ENCODE measurements at regions not wholly inside any gene's neighbourhood (a gene's known extent, or its start where the extent isn't known, plus 50 kb on each side); places are given as distances from the start of the nearest gene placed in this dataset.

DNA sequence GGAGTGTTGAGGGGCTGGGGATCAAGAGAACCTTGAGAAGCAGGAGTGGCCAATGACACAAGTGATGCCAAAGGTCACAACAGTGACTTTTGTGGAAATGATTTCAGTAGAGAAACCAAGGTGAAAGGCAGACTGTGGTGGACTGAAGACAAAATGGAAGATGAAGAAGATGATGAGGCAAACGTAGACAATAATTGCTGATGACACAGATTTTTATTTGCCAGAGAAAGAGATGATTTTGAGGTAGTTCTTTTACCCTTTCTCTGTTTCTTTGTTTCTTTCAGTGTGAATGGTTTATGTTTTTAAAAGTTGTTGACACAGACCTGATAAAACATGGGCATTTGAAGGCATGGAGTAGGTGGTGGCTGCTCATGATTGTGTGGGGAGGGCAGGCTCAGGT lies 121.0 kb upstream of the ARGLU1 start:
- DNase-seq = no peak

DNA sequence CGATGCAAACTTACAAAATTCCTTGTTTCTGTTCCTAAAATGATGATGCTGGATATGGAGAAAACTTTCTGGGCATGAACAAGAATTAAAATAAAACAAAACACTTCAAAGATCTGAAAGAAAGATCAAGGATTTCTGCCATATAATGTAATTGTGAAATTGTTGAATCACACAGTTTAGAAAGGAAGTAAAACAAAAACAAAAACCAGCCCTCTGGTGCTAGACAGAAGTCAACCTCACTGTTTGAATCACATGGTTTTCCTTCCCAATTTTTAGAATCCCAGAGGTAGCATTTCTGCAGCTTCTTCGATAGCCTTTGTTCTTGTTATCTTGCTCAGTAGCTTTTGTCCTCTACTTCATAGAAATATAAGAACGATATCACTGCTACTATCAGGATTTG lies 118.2 kb upstream of the ARGLU1 start:
- DNase-seq = no peak

DNA sequence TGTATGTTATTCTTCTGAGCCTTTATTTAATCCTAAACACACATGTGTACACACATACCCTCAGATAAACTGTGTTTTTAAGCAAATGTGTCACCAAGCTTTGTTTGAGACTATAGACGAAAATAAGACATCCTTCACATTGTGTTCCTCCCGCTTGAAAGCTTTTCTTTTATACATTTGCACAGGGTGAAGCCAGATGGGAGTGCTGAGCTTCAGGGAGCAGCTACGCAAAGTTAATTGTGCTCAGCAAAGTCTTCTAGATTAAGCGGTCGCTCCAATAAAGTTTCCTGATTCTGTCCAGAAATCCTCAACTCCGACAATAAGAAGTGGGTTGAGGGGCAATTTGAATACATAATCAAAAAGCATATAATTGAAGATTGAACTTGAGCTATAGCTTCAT lies 117.2 kb upstream of the ARGLU1 start:
- DNase-seq = no peak

DNA sequence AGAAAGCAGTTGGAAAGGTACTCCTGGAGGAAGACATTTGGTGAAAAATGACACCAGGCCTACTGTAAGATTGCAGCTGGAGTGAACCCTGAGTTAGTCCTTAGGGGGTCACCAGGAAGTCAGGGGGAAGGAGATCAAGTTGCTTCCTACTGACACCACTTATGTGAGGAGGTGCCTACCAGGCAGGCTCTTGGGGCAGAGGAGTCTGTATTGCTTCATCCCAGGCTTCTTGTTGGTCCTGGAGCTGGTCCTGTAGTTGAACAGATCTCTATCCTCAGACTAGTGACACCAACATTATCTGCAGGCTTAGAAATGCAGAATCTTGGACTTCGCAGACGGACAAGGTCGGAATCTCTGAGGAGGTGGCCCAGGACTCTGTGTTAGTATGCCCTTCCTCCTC lies 116.0 kb upstream of the ARGLU1 start:
- DNase-seq = no peak

DNA sequence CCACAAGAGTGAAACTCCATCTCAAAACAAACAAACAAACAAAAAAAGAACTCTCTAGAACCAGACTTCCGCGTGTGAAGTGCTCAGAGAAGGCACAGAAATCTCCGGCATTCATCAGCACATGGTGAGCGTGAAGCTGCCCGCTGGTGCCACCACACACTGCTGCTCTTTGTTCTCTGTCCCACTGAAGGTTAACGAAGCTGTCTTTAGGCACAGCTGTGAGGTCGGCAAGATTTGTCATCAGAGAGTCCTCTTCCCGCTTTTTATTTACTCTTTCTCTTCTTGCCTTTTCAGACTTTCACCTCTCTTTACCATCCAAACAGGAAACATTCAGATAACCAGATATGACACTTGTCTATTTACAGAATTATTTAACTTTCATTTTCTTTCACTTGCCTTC lies 115.2 kb upstream of the ARGLU1 start:
- no peak for DNase-seq

DNA sequence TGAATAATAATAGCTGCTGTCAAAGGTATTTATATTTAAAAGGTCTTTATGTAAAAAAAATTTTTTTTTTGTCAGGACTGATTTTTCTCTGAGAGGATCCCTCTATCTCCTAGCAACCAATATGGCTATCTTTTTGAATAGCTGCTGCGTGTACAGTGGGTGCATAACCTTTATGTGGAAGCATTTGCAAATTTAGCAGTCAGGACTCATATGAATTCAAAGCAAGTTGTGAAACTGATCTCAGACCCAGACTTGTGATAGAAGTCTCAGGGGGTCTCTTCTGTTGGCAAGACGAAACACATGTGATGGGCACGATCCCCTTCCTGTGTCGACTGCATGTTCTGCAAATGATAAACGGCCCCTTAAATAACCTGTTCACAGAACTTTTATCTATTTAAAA lies 114.1 kb upstream of the ARGLU1 start:
- no peak for DNase-seq

DNA sequence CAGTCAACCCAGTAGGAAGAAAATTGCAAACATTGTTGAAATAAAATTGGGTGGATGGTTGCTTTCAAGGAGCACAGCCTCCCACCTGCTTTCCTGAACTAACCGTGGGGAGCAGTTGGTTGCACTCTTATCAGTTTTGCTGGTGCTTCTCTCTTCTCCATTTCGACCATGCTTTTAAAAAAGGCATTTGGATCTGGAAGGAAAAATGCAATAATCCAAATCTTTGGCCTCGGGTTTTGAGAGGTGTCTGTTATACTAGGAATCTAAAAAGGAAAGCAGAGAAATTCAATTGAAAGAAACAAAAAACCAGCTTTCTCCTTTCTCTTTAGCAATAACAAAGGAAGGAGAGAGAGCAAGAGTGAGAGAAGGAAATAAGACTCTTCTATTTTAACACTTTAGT lies 113.6 kb upstream of the ARGLU1 start:
- DNase-seq = no peak

DNA sequence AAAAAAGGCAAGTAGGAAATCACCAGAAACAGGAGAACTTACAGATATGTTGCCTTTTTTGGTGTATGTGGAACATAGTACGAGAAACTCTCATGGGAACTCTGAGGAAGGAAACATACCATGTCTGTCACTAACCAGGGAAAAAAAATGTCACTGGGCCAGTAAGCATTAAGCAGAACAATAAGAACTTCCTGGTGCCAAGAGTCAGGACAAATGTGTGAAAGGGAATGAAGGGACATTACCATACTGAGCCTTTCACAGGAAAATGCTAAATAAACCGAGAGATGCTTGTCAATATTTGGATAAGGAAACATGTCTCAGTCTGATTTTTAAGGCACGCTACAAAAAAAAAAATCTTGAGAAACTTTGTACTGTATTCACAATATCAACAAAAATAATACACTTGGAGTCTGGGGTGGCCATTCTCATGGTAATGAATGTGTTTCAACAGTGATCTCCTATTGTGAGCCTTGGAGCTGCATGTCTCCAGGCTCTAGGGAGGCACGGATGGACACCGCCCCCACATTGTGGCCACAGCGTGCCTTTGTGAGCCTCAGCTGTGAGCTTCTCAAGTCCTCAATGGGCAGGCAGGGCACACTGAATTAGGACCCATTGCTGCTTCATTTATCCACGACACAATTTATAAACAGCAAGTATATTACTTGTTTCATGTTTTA lies 113.0 kb upstream of the ARGLU1 start:
- DNase-seq = no peak

DNA sequence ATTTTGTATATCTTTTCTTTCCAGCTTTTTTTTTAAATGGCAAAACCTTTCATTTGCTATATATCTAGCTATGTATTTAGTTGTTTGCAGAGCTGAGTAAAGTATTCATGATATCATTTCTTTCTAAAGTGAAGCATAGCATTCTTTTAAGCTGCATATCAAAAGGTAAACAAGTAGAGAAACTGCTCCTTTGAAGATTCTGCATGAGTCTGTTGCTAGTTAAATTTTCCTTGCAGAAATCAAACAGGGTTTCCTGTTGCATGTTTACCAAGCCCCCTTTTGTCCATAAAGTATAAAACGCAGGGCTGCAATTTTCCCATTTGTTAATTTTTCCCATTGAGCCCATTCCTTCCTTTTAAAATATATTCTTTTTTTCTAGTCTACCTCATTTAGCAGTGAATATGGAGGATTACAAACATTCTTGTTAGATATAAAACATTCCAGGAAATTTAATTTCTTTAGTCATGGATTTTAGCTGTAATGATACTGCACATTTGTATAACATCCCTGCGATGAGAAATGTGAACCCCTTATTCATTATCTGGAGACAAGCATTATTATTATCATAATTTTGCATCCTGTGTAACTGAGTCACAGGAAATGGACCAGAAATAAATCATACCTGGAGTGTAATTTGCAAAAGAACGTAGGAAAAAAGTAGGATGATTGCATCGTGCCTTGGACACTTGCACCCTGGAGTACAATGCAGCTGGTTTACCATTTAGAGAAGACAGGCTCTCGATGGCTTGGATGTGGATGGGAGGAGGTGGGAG lies 110.9 kb upstream of the ARGLU1 start:
- DNase-seq = no peak

DNA sequence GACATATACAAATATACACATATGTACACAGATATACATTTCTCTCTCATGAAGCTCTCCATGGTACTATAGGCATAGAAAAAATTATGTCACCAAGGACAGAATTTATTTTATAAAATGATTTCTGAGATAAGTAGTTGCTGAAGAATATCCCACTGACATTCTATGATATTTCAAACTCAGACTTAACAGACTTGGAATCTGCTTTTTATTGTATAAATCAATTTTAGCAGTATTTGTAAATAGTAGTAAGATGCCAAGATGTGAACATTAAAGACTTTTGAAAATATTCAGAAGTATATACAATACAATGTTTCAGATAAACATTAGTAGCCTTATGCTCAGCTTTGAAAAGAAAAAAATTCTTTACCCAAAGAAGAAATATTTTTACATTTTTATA lies 107.4 kb upstream of the ARGLU1 start:
- DNase-seq = no peak

DNA sequence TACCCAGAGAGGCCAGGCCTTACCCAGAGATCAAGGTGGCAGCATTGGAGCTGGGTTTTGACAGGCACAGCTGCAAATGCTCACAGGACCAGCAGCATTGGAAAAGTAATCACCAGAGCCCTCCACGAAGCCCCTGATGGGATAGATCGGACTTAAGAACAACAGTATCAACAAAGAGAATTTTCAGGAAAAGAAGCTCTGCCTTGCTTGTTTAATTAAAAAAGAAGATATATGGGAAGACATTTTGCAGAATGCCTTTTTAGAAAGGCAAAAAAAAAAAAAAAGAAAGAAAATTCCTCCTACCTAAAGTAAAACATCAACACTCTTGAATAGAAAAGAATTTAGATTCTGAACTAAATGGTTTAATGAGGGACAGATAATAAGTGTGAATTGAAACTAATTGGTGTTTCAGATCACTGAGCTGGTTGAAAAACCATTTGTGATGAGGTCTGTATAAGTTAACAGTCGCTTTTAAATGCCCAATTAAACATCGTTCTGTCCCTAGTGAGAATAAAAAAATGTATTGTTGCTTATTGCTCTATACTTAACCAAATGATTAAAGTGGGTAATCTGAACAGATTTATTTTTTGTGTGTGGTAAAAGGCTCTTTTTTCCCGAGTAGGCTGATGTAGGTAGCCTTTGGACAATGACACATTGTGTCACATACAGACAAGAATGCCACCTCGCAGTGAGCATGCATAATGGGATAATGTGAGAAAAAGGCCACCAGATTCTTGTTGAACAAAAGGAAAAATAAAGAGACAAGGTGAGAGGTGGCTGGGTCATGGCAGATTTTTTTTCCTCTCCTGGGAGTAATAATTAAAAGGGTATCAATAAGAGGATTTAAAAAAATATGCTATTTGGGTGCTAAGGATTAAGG lies 93.0 kb upstream of the ARGLU1 start:
- no peak for DNase-seq

DNA sequence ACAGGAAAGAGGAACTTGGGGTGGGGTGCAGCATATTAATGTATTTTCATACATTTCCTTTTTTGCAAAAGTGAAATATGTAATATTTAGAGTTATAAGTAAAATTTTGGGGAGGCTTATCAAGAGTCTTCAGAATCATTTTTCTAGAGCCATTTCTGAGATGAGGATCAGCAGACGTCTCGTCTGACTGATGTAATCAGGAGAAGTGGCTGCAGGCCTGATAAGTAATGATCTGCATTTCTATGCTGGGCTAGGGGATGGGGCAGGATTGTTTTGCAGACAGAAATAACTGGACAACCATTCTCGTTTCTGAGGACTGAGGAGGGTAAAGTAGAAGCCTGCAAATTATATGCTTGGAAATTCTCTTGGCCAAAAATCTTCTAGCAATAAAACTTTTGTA lies 89.2 kb upstream of the ARGLU1 start:
- no peak for DNase-seq

DNA sequence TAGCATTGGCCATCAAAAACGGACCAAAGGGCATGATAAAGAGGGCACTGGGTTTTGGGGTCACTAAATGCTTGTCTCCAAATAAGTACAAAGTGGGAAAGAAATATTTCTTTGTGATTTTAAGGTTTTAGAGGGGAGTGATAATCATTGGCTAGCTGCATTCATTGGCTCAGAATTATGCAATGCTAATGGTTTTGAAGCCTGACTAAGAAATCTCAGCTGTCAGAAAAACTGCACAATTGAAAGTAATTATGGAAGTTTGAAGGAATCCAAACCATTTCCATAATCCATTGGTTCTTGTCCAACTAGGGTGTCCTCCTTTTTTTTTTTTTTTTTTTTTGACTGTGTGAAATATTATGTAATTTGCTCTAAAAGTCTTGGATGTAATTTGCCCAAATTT lies 88.2 kb upstream of the ARGLU1 start:
- DNase-seq = no peak

DNA sequence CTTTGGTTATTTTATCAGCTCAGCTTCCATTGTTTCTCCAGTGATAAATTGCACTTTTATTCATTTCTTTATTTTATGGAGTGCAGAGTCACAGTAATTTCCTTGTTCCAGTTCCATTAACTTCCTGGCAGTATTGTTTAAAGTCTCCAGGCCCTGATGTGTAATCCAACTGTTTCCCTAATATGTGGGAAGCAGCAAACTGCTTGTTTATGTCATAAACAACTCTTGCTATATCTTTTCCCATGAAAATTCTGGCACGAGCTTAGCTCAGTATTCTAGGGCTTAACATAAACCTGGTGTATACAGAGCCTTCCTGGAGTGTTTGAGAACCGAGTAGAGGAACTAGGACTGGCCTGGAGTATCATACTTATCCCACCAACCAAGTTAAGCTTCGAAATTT lies 83.5 kb upstream of the ARGLU1 start:
- no peak for DNase-seq

DNA sequence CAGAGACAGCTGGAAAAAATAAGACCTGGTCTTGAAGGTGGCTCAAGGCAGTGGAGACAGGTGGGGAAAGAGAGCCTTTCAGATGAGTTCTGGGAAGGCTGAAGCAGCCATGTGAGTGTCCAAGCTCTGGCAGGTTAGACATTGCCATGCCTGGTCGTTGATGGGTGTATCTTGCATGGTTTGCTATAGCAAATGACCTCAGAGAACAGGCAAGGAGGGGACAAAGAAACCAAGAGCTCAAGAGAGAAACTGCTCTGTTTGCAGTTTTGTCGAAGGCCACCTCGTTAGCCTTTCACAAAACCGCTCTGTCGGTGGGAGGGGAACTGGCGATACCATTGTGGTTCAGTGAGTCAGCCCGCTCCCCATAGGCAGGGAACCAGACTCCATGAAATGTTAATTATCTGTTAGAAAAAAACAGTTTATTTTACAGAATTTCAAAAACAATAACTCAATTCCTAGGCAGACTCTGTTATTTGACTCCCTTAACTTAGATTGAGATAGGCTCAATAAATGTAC lies 82.8 kb upstream of the ARGLU1 start:
- DNase-seq = no peak

DNA sequence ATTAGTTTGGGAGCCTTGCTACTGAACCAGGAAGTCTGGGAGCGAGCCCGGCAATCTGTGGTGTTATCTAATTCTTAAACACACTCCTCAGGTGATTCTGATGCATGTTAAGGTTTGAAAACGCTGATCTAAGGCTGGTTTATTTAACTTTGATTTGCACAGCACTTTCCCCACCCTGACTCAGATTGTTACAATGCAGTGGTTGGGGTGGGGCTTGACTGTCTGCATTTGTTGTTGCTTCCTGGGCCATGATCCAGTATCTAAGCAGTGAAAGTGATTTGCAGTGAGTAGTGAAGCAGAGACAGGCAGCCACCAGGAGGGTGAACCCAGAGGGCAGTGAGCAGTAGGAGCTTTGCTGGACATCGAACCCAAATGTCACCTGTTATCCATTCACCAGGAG lies 81.6 kb upstream of the ARGLU1 start:
- no peak for DNase-seq

DNA sequence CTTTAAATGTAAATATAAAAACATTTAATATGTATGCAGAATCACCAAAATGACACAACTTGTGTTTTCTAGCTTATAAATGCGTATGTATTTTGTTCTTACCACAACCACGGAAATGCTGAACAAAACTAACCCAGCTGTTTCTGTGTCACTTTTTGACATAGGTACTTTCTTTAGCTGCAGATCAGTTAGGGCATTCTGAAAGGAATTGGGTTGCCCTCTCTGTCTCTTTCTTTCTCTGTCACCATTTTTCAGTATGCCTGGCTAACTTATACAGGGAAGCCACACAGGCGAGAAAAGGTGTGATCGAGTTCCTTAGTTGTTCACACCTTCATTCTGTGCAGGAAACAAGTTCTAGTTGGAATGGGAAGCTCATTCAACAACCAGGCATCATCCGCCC lies 72.6 kb upstream of the ARGLU1 start:
- DNase-seq = no peak

DNA sequence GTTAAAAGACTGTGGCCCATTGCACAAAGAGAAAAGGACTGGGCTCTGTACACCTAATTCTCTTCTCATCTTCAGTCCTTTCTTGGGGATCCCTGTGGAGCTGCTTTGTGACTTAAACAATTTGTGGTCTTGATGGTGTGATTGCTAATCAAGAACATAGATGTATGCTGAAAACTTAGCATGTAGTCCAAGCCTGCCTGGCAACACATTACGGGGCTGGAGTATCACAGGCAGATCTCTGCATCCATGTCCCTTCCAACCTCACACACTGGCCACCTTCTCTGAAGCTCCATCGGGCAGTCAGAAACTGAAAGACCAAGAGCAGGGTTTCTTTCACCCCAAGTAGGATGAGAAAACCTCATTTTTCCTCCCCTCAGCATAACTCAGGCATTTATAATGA lies 69.6 kb upstream of the ARGLU1 start:
- no peak for DNase-seq

DNA sequence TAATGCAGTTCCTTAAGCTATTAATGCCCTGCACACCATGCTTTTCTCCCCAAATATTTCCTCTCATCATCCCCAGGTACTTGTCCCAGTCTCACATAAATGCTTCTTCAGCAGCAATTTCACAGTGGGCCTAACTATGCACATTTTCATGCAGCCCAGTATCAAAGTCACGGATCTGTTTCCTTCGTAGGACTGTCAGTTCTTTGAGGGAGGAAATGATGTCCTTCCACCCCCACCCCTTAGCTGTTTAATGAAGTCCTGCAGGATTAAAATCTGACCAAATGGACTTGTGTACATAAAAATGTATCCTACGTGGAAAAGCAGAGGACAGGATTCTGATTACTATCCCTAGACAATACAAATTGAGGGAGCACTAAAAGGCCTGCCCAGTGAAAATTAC lies 68.6 kb upstream of the ARGLU1 start:
- no peak for DNase-seq

DNA sequence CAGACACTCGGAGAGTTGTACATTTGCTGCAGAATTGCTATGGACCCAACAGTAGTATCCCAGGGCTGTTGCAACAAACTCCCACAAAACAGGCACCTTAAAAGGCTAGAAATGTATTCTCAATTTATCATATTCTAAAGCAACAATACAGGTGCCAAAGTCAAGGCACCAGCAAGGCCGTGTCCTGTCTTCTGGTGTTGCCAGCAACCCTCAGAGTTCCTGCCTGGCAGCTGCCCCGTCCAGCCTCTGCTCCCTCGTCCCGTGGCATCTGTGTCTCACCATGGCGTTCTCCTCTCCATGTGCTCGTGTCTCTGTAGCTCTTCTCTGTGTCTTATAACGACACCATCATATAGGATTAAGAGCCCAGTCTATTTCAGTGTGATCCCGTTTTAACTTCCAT lies 67.7 kb upstream of the ARGLU1 start:
- no peak for DNase-seq

DNA sequence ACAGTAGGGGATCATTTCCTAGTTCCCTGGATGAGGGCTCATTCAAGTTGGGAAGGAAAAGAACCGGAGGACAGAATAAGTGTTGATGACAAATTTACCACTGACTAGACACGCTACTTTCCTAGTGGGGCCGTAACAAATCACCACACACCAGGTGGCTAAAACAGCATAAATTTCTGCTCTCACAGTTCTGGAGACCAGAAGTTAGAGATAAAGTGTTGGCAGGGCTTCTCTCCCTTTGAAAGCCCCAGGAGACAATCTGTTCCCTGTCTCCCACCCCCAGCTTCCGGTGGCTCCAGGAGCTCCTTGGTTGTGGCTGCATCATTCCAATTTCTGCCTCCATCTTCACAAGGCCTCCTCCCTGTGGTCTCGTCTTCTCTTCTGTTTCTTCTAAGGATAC lies 65.4 kb upstream of the ARGLU1 start:
- DNase-seq = no peak

DNA sequence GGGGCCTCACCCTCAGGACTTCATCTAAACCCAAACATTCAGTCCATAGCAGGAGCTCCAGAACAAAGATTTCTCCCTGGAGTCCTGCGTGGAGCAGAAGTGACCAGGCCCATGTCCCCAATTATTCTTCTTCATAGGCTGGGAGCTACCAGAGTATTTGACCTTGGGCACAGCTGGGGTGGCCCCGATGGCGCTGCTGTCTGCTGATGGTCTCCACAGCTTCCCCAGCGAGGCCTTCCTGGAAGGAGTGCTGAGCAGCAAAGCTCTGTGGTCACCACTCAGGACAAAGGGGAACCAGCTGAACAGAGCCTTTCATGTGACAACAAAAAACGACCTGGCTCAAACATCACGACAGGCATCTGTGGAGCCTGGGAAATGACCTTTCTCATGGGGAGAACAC lies 62.7 kb upstream of the ARGLU1 start:
- DNase-seq = no peak

DNA sequence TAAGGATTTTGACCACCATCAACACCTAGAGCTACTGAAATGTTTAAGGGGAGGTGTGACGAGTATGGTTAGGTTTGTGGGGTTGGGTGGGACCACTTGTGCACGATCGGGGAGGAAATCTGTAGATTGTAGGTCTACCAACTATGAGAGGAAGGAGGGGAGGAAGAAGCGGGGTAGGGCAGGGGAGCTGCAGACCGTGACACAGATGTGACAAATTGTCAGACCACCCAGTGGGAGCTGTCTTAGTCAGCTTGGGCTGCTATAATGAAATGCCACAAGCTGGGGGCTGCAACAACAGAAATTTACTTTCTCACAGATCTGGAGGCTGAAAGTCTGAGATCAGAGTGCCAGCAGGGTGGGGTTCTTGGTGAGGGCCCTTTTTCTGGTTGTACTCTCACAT lies 62.2 kb upstream of the ARGLU1 start:
- no peak for DNase-seq

Data from DMS79 treated with DMSO at 0.1 percent for 48 hours (cell line).